ENCODE measurements at regions not wholly inside any gene's neighbourhood (a gene's known extent, or its start where the extent isn't known, plus 50 kb on each side); places are given as distances from the start of the nearest gene placed in this dataset.

GRCh38 chr1:82520611-82521010 is 719.9 kb downstream of the ADGRL2 start:
- no peaks in the 10 kb centered on the region for H3K4me1 ChIP-seq (ENCODE audit: insufficient read depth, low read length)
- no peaks in the 10 kb centered on the region for H3K9me3 Mint-ChIP-seq
- ATAC-seq (ENCODE audit: poor library complexity): no peak
- no peak for DNase-seq
- H3K36me3 ChIP-seq (ENCODE audit: insufficient read depth, low read length): no peaks in the 10 kb centered on the region
- no peak overlapping the region for H3K4me3 Mint-ChIP-seq
- no peak overlapping the region for H3K27ac Mint-ChIP-seq
- H3K27me3 Mint-ChIP-seq: no peaks in the 10 kb centered on the region
- ChIA-PET POLR2A (no interaction called here), CTCF (interaction anchor here (1.0 kb wide), 1 partner anchor 9 kb away, joined by 3 read pairs; no protein-coding TSS in a partner anchor)
- no peaks in the 10 kb centered on the region for H3K9me3 ChIP-seq (ENCODE audit: control insufficient read depth in 1 of 2, insufficient read depth in 1 of 2, low read length in 2 of 2)
- H3K4me1 Mint-ChIP-seq (ENCODE audit: low read depth): no peaks in the 10 kb centered on the region
- H3K27ac ChIP-seq (ENCODE audit: low read depth in 1 of 2, low read length in 2 of 2): no peak overlapping the region
- no peak overlapping the region for H3K4me3 ChIP-seq (ENCODE audit: low read length)
- H3K36me3 Mint-ChIP-seq (ENCODE audit: low read depth): no peaks in the 10 kb centered on the region
- intact Hi-C loops (cut with DNase I, micrococcal nuclease): no loop called here
- no peak for TF ChIP-seq CTCF (IDR thresholded peaks at IDR 0.05)
- H3K27me3 ChIP-seq (ENCODE audit: control insufficient read depth in 1 of 2, insufficient read depth in 2 of 2, low read length in 2 of 2): no peaks in the 10 kb centered on the region

GRCh38 chr1:82517586-82517985 is 716.9 kb downstream of the ADGRL2 start:
- H3K4me3 ChIP-seq (ENCODE audit: low read length): no peak overlapping the region
- H3K27ac Mint-ChIP-seq: no peak overlapping the region
- no peaks in the 10 kb centered on the region for H3K27me3 ChIP-seq (ENCODE audit: control insufficient read depth in 1 of 2, insufficient read depth in 2 of 2, low read length in 2 of 2)
- ChIA-PET POLR2A (no interaction called here), CTCF (no interaction called here)
- H3K4me3 Mint-ChIP-seq: no peak overlapping the region
- H3K9me3 Mint-ChIP-seq: no peaks in the 10 kb centered on the region
- intact Hi-C loops (cut with DNase I, micrococcal nuclease): no loop called here
- DNase-seq (no peak), ATAC-seq (ENCODE audit: poor library complexity) (no peak)
- no peaks in the 10 kb centered on the region for H3K4me1 ChIP-seq (ENCODE audit: insufficient read depth, low read length)
- H3K27ac ChIP-seq (ENCODE audit: low read depth in 1 of 2, low read length in 2 of 2): no peak overlapping the region
- no peaks in the 10 kb centered on the region for H3K36me3 Mint-ChIP-seq (ENCODE audit: low read depth)
- no peak for TF ChIP-seq CTCF (IDR thresholded peaks at IDR 0.05)
- no peaks in the 10 kb centered on the region for H3K27me3 Mint-ChIP-seq
- no peaks in the 10 kb centered on the region for H3K36me3 ChIP-seq (ENCODE audit: insufficient read depth, low read length)
- H3K4me1 Mint-ChIP-seq (ENCODE audit: low read depth): no peaks in the 10 kb centered on the region
- no peaks in the 10 kb centered on the region for H3K9me3 ChIP-seq (ENCODE audit: control insufficient read depth in 1 of 2, insufficient read depth in 1 of 2, low read length in 2 of 2)

GRCh38 chr1:82515650-82516049 is 714.9 kb downstream of the ADGRL2 start:
- Mint-ChIP-seq H3K36me3 (ENCODE audit: low read depth) (no peaks in the 10 kb centered on the region), H3K4me3 (no peak overlapping the region), H3K27ac (no peak overlapping the region), H3K27me3 (no peaks in the 10 kb centered on the region), H3K4me1 (ENCODE audit: low read depth) (no peaks in the 10 kb centered on the region), H3K9me3 (no peaks in the 10 kb centered on the region)
- no peak for DNase-seq
- TF ChIP-seq CTCF (IDR thresholded peaks at IDR 0.05): no peak
- ChIA-PET POLR2A (no interaction called here), CTCF (no interaction called here)
- no peaks in the 10 kb centered on the region for H3K27me3 ChIP-seq (ENCODE audit: control insufficient read depth in 1 of 2, insufficient read depth in 2 of 2, low read length in 2 of 2)
- no peak for ATAC-seq (ENCODE audit: poor library complexity)
- H3K27ac ChIP-seq (ENCODE audit: low read depth in 1 of 2, low read length in 2 of 2): no peak overlapping the region
- H3K4me1 ChIP-seq (ENCODE audit: insufficient read depth, low read length): no peaks in the 10 kb centered on the region
- no peaks in the 10 kb centered on the region for H3K9me3 ChIP-seq (ENCODE audit: control insufficient read depth in 1 of 2, insufficient read depth in 1 of 2, low read length in 2 of 2)
- no peak overlapping the region for H3K4me3 ChIP-seq (ENCODE audit: low read length)
- no peaks in the 10 kb centered on the region for H3K36me3 ChIP-seq (ENCODE audit: insufficient read depth, low read length)
- intact Hi-C loops (cut with DNase I, micrococcal nuclease): no loop called here
